Dermis blood vessel endothelial cell (primary cell): ENCODE measurements at regions not wholly inside any gene's neighbourhood (a gene's known extent, or its start where the extent isn't known, plus 50 kb on each side); places are given as distances from the start of the nearest gene placed in this dataset.

Source experiments
- DNase-seq: peaks from one replicate; pipeline ENCODE4 v3.0.0; 2010

DNA sequence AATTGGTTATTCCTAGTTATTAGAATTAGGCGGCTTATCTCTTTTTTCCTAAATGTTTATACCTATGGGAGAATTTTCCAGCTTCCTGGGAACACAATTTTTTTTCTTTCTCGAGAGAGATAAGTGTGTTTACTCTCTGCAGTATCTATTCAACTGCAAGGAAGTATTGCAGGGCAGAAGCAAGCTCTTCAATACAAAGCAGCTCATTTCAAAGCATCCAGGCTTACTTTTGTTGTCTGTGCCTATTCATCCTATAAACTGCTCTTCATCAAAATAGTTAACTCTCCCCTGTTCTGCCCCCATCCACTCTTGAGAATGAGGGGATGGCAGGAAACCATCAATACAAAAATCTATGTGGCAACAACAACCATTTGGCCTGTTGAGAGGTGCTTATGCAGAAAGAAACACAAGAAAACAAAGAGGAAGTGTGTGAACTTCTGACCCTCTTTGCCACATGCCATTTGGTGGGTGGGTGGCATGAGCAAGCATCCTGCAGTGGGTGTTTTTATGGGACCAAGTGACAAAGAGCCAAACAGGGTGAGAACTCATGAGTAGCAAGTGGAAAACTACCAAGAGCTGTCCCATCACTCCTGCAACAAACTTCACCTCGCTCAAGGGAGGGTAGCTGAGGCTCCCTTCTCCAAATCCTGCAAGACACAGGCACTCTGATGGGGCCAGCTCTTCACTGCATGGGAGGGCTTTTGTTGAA, 50.6 kb upstream of the MRPS6 start:
- peak; percentile 34 for DNase-seq

DNA sequence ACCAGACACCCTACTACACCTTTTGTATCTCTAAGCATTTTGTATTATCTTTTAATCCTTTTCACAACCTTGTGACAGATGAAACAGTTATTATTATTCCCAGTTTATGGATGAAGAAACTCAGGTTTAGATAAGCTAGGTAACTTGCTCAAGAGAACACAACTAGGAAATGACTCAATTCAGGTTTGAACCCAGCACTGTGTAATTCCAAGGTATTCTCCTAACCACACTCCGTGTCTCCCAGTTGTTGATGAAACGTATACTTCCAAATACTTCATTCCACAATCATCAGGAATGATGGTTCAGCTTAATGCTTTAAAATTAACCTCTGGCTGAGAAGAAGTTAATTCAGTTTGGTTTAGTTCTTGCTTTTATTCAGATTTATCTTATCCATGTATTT, 51.7 kb upstream of the MRPS6 start:
- no peak for DNase-seq

- DNase-seq = no peak
Observed at GRCh38 chr21:34020983-34021553, 52.3 kb upstream of the MRPS6 start.

- no peak for DNase-seq
Observed at GRCh38 chr21:34020005-34020847, 53.2 kb upstream of the MRPS6 start.

- DNase-seq = no peak
Observed at GRCh38 chr21:34019402-34019801, 54.0 kb upstream of the MRPS6 start.

DNA sequence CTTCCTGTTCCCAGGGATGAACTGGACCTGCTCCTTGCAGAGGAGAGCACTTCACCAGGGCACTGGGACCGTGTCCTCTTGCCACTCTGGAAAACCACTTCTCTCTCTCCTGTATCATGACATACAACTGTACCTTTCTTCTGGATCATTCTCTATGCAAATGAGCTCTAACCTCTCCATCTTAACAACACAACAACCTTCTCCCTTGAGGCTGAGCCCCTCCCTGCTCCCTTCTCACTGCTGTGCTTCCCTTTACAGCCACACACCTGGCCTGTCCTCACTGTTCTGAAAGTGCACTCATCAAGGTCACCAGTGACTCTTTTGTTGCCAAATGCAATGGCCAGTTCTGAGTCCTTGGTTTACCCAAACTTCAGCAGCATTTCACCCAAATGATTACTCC, 54.5 kb upstream of the MRPS6 start:
- DNase-seq = no peak

DNA sequence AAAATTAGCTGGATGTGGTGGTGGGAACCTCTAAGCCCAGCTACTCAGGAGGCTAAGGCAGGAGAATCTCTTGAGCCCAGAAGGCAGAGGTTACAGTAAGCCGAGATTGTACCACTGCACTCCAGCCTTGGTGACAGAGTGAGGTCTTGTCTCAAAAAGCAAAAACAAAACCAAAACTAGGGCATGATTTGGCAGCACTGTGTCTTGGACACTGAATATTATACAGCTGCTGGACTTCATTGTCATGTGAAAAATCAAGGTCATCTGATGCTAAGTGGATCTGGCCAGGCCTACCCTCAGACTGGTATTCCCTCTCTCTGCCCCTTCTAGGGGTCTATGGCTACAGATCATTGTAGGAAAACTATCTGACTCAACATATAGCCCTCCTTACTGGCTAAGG, 55.2 kb upstream of the MRPS6 start:
- no peak for DNase-seq

- no peak for DNase-seq
Observed at GRCh38 chr21:34017039-34017961, 56.1 kb upstream of the MRPS6 start.

DNA sequence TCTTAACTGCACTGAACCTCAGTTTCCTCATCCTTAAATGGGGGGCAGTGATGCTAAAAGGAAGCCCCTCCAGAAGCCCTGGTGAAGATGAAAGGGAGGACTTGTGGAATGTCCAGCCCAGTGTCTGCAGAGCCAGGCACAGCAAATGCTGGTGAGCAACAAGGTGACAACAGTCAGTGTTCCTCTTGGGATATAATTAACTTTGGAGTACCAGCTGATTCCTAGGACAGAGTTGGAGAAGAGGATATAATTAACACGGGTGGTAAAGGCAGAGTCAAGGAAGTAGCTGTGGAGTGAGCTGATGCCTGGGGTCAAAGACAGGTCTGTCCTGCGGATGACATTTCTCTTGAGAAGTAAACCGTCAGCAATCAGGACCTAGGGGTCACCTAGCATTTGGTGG, 60.7 kb upstream of the MRPS6 start:
- no peak for DNase-seq

- no peak for DNase-seq
Observed at GRCh38 chr21:34011660-34012059, 61.7 kb upstream of the MRPS6 start.

DNA sequence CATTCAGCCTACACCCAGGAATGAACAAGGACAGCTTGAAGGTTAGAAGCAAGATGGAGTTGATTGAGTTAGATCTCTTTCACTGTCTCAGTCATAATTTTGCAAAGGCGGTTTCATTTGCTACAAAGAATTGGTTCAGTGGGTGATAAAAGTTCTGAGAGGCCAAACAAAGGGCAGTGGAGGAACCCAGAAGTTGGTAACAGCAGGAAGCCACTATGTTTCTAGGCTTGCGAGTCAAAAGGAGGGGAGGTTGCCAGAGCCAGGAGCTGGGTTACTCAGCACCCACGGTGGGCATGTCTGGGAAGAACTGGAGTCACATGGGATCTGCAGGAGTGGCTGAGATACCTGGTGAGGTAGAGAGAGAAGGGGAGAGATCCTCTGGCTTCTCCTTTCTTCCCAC, 64.2 kb upstream of the MRPS6 start:
- no peak for DNase-seq

GRCh38 chr21:34008618-34009017, 64.8 kb upstream of the MRPS6 start:
- no peak for DNase-seq

DNA sequence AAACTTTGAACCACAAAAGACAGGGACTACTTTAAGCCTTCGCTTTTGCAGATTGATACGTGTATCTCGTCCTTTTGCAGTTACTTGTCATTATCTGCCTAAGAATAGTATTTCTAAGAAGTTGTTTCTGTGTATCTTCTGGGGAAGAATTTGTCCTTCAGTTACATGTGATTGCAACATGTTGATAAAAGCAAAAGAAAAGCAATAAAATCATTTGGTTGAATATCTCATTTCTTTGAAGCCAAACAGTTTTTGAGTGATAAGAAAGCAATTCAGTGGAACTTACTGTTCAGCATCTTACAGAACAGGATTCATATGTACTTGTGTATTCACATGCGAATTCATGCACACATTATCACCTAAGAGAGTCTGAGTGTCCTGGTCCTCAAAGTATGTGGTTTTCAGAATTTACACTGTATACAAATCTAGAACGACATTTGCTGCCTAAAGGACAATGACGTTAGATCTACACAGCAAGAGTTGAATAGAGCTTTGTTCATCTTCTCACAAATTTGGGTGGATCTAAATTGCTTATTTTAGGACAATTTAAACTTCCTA, 66.7 kb upstream of the MRPS6 start:
- no peak for DNase-seq

GRCh38 chr21:34004974-34005373, 68.4 kb upstream of the MRPS6 start:
- DNase-seq = no peak

- DNase-seq = no peak
Observed at GRCh38 chr21:34004013-34004938, 69.1 kb upstream of the MRPS6 start.

DNA sequence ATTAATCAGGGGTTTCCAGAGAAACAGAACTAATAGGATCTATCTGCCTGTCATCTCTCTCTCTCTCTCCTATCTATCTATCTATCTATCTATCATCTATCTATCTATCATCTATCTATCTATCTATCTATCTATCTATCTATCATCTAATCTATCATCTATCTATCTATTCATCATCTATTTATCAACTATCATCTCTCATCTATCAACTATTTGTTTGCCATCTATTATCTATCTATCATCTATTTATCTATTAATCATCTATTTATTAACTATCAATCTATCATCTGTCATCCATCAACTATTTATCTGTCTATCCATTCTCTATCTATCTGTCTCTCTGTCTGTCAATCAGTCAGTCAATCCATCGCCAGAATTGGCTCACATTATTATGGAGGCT, 70.0 kb upstream of the MRPS6 start:
- DNase-seq = no peak

- DNase-seq = no peak
Observed at GRCh38 chr21:34000375-34000774, 73.0 kb upstream of the MRPS6 start.

- DNase-seq = no peak
Observed at GRCh38 chr21:33998809-33999208, 74.6 kb upstream of the MRPS6 start.

- DNase-seq = no peak
Observed at GRCh38 chr21:33998402-33998801, 75.0 kb upstream of the MRPS6 start.

- DNase-seq = no peak
Observed at GRCh38 chr21:33997436-33997835, 75.9 kb upstream of the MRPS6 start.

GRCh38 chr21:33994373-33994772, 78.8 kb upstream of the ATP5PO start:
- no peak for DNase-seq
